ENCODE measurements at regions not wholly inside any gene's neighbourhood (a gene's known extent, or its start where the extent isn't known, plus 50 kb on each side); places are given as distances from the start of the nearest gene placed in this dataset.

- TF ChIP-seq CTCF (IDR thresholded peaks at IDR 0.05; ENCODE audit: low read depth, low read length), result no peak
- no peak for TF ChIP-seq MYC (IDR thresholded peaks at IDR 0.05; ENCODE audit: low read depth, low read length)
- TF ChIP-seq POLR2A (IDR thresholded peaks at IDR 0.05; ENCODE audit: extremely low read depth, insufficient read length), result no peak
These were observed 1103.3 kb upstream of the EEF2KMT start for GRCh38 chr16:6200861-6201260.
